LoVo (cell line): ENCODE measurements at regions not wholly inside any gene's neighbourhood (a gene's known extent, or its start where the extent isn't known, plus 50 kb on each side); places are given as distances from the start of the nearest gene placed in this dataset.
"Not testable (repeated sequence)": the region's sequence is repeated elsewhere in the genome, so short reads cannot be mapped to it uniquely, and the experiment has no call there.

Experiments
- DNase-seq: peaks from one replicate; pipeline ENCODE4 v3.0.0-alpha.2; 2016; ENCODE audit warnings: low spot score

- DNase-seq, result not testable (repeated sequence)
Measured at GRCh38 chr1:83472066-83472465, 526.9 kb downstream of the TTLL7 start.

- DNase-seq, result not testable (repeated sequence)
Measured at GRCh38 chr1:83471272-83471671, 527.7 kb downstream of the TTLL7 start.

GRCh38 chr1:83468336-83468735 lies 530.6 kb downstream of the TTLL7 start:
- DNase-seq, result not testable (repeated sequence)

- not testable (repeated sequence) for DNase-seq
Measured at GRCh38 chr1:83457735-83458248, 541.1 kb downstream of the TTLL7 start.

- not testable (repeated sequence) for DNase-seq
Measured at GRCh38 chr1:83457281-83457680, 541.7 kb downstream of the TTLL7 start.

GRCh38 chr1:83455753-83456152 lies 543.2 kb downstream of the TTLL7 start:
- DNase-seq, result not testable (repeated sequence)

- DNase-seq, result not testable (repeated sequence)
Measured at GRCh38 chr1:83445873-83446272, 553.1 kb downstream of the TTLL7 start.

GRCh38 chr1:83442412-83442811 lies 556.5 kb downstream of the TTLL7 start:
- DNase-seq, result not testable (repeated sequence)

- DNase-seq, result not testable (repeated sequence)
Measured at GRCh38 chr1:83440586-83440985, 558.3 kb downstream of the TTLL7 start.

GRCh38 chr1:83440021-83440420 lies 558.9 kb downstream of the TTLL7 start:
- not testable (repeated sequence) for DNase-seq

GRCh38 chr1:83438316-83438715 lies 560.6 kb downstream of the TTLL7 start:
- DNase-seq, result not testable (repeated sequence)

- DNase-seq, result not testable (repeated sequence)
Measured at GRCh38 chr1:83435336-83435735, 563.6 kb downstream of the TTLL7 start.

- DNase-seq, result not testable (repeated sequence)
Measured at GRCh38 chr1:83427566-83427965, 571.4 kb downstream of the TTLL7 start.

GRCh38 chr1:83423382-83423781 lies 575.5 kb downstream of the TTLL7 start:
- not testable (repeated sequence) for DNase-seq

- DNase-seq, result no peak
Measured at GRCh38 chr1:83418558-83418957, 580.4 kb downstream of the TTLL7 start.

- DNase-seq, result not testable (repeated sequence)
Measured at GRCh38 chr1:83413839-83414107, 585.2 kb downstream of the TTLL7 start.

- not testable (repeated sequence) for DNase-seq
Measured at GRCh38 chr1:83410746-83411413, 588.1 kb downstream of the TTLL7 start.

GRCh38 chr1:83406693-83407371 lies 592.1 kb downstream of the TTLL7 start:
- not testable (repeated sequence) for DNase-seq

GRCh38 chr1:83405789-83406188 lies 593.1 kb downstream of the TTLL7 start:
- DNase-seq, result not testable (repeated sequence)

- DNase-seq, result not testable (repeated sequence)
Measured at GRCh38 chr1:83403500-83403899, 595.4 kb downstream of the TTLL7 start.

GRCh38 chr1:83401146-83401545 lies 597.8 kb downstream of the TTLL7 start:
- DNase-seq, result not testable (repeated sequence)

- DNase-seq, result not testable (repeated sequence)
Measured at GRCh38 chr1:83400173-83400572, 598.8 kb downstream of the TTLL7 start.

GRCh38 chr1:83398125-83398524 lies 600.8 kb downstream of the TTLL7 start:
- not testable (repeated sequence) for DNase-seq
